Thoracic aorta (tissue), 2 donors: ENCODE measurements at regions not wholly inside any gene's neighbourhood (a gene's known extent, or its start where the extent isn't known, plus 50 kb on each side); places are given as distances from the start of the nearest gene placed in this dataset.

Experiments used
- ATAC-seq: fragments of 150-250 bp; one replicate; pipeline ENCODE4 v1.8.0; 2017; ENCODE audit warnings: low read depth; ENCODE audit not compliant: insufficient number of reproducible peaks, low FRiP score
- DNase-seq: peaks from one replicate; pipeline ENCODE4 v3.0.0-alpha.2; 2020; ENCODE audit warnings: low spot score
- H3K27ac ChIP-seq, 2 donors: fragments of 200-600 bp; sonication (generic); 1 replicate in 1 of 2; 2 replicates in 1 of 2; pipeline ENCODE4 v1.5.1; 2016; ENCODE audit warnings: mild to moderate bottlenecking in 2 of 2, moderate library complexity in 2 of 2
- H3K27me3 ChIP-seq: fragments of 200-600 bp; sonication (generic); replicated peaks from 2 replicates; pipeline ENCODE4 v1.6.0; 2016; ENCODE audit warnings: mild to moderate bottlenecking; ENCODE audit not compliant: insufficient read depth
- H3K36me3 ChIP-seq: fragments of 200-600 bp; sonication (generic); one replicate; pipeline ENCODE4 v1.5.1; 2016
- H3K4me1 ChIP-seq, 2 donors: fragments of 200-600 bp; sonication (generic); 1 replicate in 1 of 2; 2 replicates in 1 of 2; pipeline versions ENCODE4 v1.5.1 to v1.6.0; 2016; ENCODE audit warnings: low read depth in 2 of 2, mild to moderate bottlenecking in 1 of 2; ENCODE audit not compliant: control insufficient read depth in 1 of 2
- H3K4me3 ChIP-seq: fragments of 200-600 bp; sonication (generic); 2 replicates; pipeline ENCODE4 v1.5.1; 2016; ENCODE audit warnings: mild to moderate bottlenecking
- H3K9me3 ChIP-seq: fragments of 200-600 bp; sonication (generic); 2 replicates; pipeline ENCODE4 v1.5.1; 2016
- TF ChIP-seq, protein P1 (sequence below): fragments of 200-600 bp; sonication (generic); IDR thresholded peaks from one replicate; pipeline ENCODE4 v1.5.1; 2019; ENCODE audit warnings: antibody characterized with exemption

DNA sequence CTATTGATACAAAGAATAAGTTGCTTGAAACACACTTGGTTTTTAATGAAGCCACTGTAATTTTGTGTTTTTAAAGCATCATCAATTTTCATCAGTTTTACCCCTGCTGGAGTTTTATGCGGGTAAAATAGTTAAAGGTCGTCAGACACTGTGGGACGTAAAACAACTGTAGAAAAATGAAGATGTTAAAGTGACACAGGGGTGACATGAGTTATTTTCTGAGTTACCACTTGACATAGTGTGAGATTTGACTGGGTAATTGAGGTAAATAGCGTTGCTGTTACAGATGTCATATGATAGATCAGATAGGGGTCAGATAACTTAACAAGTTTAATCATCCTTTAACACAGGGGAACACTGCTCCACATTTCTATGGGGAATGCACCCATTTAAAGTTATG is 297.6 kb downstream of the CHL1 start:
- no peaks in the 10 kb centered on the region for H3K36me3 ChIP-seq
- no peak for DNase-seq

DNA sequence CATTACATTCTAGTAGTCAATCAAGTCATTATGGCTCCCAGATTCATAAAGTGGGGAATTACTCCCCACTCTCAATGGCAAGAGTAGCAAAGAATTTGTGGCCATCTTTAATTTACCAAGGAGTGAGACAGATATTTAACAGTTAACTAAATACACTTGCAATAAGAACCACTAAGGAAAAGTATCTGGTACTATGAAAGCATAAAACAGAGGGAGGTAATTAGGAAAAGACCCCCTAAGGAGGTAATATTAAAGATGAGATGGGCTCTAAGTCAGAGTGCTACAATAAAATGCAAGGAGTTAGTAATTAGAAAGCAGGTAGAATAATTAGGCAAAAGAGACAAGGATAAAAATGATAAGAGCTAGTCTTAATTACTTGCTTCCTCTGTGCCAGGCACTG is 301.9 kb downstream of the CHL1 start:
- H3K27ac ChIP-seq = no peak overlapping the region
- TF ChIP-seq, protein P1, sequence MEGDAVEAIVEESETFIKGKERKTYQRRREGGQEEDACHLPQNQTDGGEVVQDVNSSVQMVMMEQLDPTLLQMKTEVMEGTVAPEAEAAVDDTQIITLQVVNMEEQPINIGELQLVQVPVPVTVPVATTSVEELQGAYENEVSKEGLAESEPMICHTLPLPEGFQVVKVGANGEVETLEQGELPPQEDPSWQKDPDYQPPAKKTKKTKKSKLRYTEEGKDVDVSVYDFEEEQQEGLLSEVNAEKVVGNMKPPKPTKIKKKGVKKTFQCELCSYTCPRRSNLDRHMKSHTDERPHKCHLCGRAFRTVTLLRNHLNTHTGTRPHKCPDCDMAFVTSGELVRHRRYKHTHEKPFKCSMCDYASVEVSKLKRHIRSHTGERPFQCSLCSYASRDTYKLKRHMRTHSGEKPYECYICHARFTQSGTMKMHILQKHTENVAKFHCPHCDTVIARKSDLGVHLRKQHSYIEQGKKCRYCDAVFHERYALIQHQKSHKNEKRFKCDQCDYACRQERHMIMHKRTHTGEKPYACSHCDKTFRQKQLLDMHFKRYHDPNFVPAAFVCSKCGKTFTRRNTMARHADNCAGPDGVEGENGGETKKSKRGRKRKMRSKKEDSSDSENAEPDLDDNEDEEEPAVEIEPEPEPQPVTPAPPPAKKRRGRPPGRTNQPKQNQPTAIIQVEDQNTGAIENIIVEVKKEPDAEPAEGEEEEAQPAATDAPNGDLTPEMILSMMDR = no peak
- H3K9me3 ChIP-seq = no peaks in the 10 kb centered on the region
- no peaks in the 10 kb centered on the region for H3K36me3 ChIP-seq
- no peaks in the 10 kb centered on the region for H3K27me3 ChIP-seq
- H3K4me3 ChIP-seq = no peak overlapping the region
- DNase-seq (no peak), ATAC-seq (no peak)
- no peaks in the 10 kb centered on the region for H3K4me1 ChIP-seq

More for the DNA sequence above, 297.6 kb downstream of the CHL1 start:
- H3K4me1 ChIP-seq = no peaks in the 10 kb centered on the region
- TF ChIP-seq, protein P1 = no peak
- no peak for ATAC-seq
- no peaks in the 10 kb centered on the region for H3K9me3 ChIP-seq
- no peak overlapping the region for H3K4me3 ChIP-seq
- no peaks in the 10 kb centered on the region for H3K27me3 ChIP-seq
- no peak overlapping the region for H3K27ac ChIP-seq

DNA sequence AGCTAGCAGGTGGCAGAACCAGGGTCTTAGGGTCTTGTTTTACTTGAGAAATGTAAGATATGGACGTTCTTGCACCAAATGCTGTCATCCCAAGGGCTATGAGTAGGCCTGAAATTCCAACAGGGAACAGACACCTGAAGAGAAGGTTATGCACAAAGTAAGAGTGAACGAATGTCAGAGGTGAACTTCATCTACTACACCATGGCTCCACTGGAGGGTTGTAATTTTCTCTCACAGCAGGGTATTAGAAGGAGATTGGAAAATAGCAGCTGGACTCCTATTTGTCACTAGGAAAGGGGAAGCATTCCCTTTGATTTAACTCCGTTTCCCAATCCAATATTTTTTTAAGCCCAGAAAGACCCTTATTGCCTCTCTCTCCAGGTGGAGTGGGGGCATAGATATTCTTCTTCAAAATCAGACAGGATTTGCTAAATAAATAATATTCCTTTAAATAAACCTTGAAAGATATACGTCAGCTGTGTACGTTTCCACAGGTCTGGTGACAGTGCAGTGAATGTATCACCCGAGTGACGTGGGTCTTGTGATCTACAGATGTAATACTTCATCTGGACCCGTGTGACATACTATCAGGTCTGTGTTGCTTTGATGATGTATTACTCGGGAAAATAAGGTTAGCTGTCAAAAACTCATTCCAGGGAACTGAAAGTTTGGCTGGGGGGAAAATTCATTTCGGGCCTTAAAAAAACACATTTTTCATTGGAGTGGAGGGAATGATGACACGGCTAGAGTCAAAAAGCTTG is 302.6 kb downstream of the CHL1 start:
- TF ChIP-seq, protein P1 = no peak
- Histone ChIP-seq H3K27me3 (no peaks in the 10 kb centered on the region), H3K36me3 (no peaks in the 10 kb centered on the region), H3K4me3 (no peak overlapping the region), H3K27ac (no peak overlapping the region), H3K9me3 (no peaks in the 10 kb centered on the region), H3K4me1 (no peaks in the 10 kb centered on the region)
- DNase-seq (no peak), ATAC-seq (no peak)

DNA sequence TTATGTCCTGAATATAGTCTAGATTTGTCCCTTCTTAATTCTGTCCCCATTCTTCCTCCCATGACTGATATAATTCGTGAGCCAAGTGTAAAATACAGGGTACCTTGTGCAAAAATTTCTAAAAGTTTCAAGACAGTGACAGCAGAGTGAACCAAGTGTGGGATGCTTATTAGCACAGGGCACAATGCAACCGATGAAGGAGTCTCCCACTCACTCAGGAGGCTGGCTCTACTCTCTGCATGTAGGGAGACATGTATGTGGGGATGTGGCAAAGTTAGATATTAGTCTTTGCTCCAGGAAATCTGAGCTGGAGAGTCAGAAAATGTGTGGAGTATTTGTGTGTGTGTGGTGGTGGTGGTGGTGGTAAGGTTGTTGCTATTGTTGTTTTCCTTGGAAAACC is 305.9 kb downstream of the CHL1 start:
- DNase-seq (no peak), ATAC-seq (no peak)
- no peak overlapping the region for H3K27ac ChIP-seq
- no peaks in the 10 kb centered on the region for H3K36me3 ChIP-seq
- no peaks in the 10 kb centered on the region for H3K27me3 ChIP-seq
- H3K9me3 ChIP-seq = peaks cover 3% of the 10 kb centered on the region
- no peaks in the 10 kb centered on the region for H3K4me1 ChIP-seq
- TF ChIP-seq, protein P1 = no peak
- H3K4me3 ChIP-seq = no peak overlapping the region

DNA sequence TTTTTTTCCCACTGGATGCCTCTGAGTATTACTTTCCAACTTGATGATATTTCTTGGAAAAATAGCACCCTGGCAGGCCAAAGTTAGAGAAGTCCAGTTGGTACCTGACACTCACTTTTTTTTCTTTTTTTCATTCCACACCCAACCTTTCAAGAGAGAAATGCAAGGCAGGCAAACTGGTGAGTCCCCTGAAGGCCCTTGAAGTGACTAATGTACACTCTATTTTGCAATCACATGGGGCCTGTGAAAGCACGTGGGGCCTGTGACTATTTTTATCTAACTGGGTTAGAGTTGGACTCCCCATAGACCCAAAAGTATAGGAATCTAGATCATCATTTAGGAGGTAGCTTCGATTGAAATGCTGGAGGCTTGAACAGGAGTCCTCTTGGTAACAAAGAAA is 316.7 kb downstream of the CHL1 start:
- no peak for DNase-seq
- Histone ChIP-seq H3K36me3 (no peaks in the 10 kb centered on the region), H3K9me3 (peaks cover 2% of the 10 kb centered on the region), H3K4me3 (no peak overlapping the region), H3K27ac (no peak overlapping the region), H3K4me1 (no peaks in the 10 kb centered on the region), H3K27me3 (no peaks in the 10 kb centered on the region)
- ATAC-seq = no peak
- TF ChIP-seq, protein P1 = no peak
